ENCODE measurements at regions not wholly inside any gene's neighbourhood (a gene's known extent, or its start where the extent isn't known, plus 50 kb on each side); places are given as distances from the start of the nearest gene placed in this dataset.

DNA sequence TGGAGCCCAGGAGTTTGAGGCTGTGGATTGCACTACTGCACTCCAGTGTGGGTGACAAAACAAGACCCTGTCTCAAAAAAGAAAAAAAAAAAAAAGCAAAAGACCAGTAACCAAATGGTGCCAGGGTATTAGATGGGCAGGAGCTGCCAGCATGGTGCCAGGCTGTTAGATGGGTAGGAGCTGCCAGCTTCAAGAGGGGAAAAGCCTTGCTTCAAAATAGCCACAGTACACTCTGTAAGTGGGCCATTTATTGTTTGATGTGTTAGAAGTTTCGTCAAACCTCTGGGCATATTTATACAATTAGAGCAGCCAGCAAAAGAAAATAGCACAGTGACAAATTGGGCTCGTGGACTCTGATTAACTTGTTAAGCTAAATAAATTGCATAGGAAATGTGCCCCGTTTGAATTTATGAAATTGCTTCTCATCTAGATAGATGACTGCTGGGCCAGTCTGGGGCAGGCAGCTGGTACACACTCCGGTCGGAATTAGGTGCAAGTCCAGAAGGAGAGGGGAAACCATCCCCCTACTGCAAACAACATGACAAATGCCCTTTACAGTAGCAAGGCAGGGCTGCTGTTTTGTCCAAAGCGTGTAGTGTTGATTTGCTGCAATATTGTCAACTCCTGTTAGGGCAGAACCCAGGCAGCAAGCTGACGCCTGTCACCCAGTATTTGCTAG, 126.3 kb upstream of the IRX3 start:
- TF ChIP-seq POLR2A (IDR thresholded peaks at IDR 0.05; ENCODE audit: low read depth, low read length), result no peak
- FAIRE-seq, result no peak
- no peak for DNase-seq (ENCODE audit: insufficient read length, low spot score)

DNA sequence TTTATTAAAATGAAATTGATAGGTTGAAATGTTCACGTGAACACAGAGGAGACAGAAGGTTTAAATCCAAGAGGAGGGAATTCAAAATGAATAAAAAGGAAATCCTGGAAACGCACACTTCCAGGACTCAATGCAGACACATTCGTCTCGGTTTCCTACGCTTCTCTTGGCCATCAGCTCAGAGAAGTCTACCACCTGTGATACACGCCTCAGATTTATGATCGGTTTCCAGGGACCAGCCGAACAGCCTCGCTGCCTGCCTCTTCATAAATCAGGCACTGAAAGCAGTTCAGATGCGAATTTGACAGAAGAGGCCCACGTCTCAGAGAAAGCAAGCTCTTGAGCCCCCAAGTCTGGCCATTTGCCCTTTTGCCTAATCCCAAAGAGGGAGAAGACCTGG, 125.5 kb upstream of the IRX3 start:
- TF ChIP-seq POLR2A (IDR thresholded peaks at IDR 0.05; ENCODE audit: low read depth, low read length), result no peak
- no peak for FAIRE-seq
- no peak for DNase-seq (ENCODE audit: insufficient read length, low spot score)

GRCh38 chr16:54411544-54411943, 125.0 kb upstream of the IRX3 start:
- no peak for TF ChIP-seq POLR2A (IDR thresholded peaks at IDR 0.05; ENCODE audit: low read depth, low read length)
- no peak for FAIRE-seq
- DNase-seq (ENCODE audit: insufficient read length, low spot score), result no peak

GRCh38 chr16:54409982-54410381, 123.4 kb upstream of the IRX3 start:
- TF ChIP-seq POLR2A (IDR thresholded peaks at IDR 0.05; ENCODE audit: low read depth, low read length), result no peak
- FAIRE-seq (no peak), DNase-seq (ENCODE audit: insufficient read length, low spot score) (no peak)

- DNase-seq (ENCODE audit: insufficient read length, low spot score) (no peak), FAIRE-seq (no peak)
- TF ChIP-seq POLR2A (IDR thresholded peaks at IDR 0.05; ENCODE audit: low read depth, low read length), result no peak
These were observed 121.0 kb upstream of the IRX3 start for GRCh38 chr16:54407596-54407995.

DNA sequence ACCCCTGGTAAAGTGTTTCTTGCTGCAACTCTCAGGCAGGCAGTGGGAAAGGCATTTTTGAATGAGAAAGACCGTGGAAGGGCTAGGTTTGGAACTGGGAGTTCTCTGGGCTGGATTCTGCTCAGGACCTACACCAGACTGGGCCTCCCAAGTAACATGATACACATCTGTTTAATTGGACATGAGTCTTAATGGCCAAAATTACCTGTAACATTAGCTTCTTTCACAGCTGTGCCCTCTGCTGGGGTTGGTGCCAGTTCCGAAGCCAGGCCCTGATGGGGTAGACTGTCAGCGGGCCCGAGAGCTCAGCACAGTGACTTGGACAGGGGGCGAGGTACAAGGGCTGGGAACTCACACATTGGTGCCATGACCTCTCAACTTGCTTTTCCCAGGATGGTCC, 118.9 kb upstream of the IRX3 start:
- FAIRE-seq (no peak), DNase-seq (ENCODE audit: insufficient read length, low spot score) (no peak)

DNA sequence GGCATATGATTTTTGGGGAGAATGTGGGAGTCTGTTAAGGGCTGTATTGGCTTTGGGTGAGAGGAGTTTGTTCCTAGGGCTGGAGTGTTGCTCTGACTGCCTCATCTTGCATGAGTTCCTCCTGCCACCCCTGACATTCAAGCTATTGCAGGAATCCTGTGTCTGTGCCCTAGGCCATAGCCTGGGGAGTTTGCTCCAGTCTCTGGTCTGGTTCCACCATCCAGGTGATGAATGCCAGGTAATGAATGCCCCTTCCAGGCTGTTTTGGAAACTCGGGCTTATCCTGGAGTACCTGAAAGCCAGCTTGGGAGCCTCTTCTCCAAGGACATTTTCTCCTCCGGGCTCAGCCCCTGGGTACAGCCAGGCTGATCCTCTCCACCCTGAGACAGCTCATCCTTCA, 117.0 kb upstream of the IRX3 start:
- DNase-seq (ENCODE audit: insufficient read length, low spot score) (no peak), FAIRE-seq (no peak)
- no peak for TF ChIP-seq POLR2A (IDR thresholded peaks at IDR 0.05; ENCODE audit: low read depth, low read length)

More for the DNA sequence above, 118.9 kb upstream of the IRX3 start:
- TF ChIP-seq POLR2A (IDR thresholded peaks at IDR 0.05; ENCODE audit: low read depth, low read length), result no peak

DNA sequence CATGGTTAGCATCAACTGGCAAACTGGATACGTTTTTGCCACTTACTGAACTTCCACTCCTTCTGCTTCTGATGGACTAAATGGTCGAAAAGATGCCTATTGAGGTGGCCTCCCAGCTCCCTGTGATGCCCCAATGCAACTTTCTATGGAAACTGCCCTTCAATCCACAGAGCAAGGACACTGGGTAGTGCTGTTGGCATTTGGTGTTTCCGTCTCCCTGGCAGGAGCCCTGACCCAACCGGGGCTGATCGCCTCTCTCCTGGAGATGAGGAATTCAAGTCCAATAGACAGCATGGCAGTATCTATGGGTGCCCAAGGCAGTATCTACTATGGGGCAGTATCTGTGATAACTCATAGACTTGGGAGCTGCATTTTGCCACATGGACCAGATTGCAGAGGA, 116.3 kb upstream of the IRX3 start:
- TF ChIP-seq POLR2A (IDR thresholded peaks at IDR 0.05; ENCODE audit: low read depth, low read length), result no peak
- FAIRE-seq, result no peak
- DNase-seq (ENCODE audit: insufficient read length, low spot score), result no peak

- TF ChIP-seq POLR2A (IDR thresholded peaks at IDR 0.05; ENCODE audit: low read depth, low read length), result no peak
- DNase-seq (ENCODE audit: insufficient read length, low spot score) (no peak), FAIRE-seq (no peak)
These were observed 115.7 kb upstream of the IRX3 start for GRCh38 chr16:54402270-54402669.

- no peak for FAIRE-seq
- DNase-seq (ENCODE audit: insufficient read length, low spot score), result no peak
These were observed 113.7 kb upstream of the IRX3 start for GRCh38 chr16:54400261-54400660.

GRCh38 chr16:54398986-54399385, 112.4 kb upstream of the IRX3 start:
- FAIRE-seq (no peak), DNase-seq (ENCODE audit: insufficient read length, low spot score) (no peak)
- no peak for TF ChIP-seq POLR2A (IDR thresholded peaks at IDR 0.05; ENCODE audit: low read depth, low read length)

More at GRCh38 chr16:54400261-54400660, 113.7 kb upstream of the IRX3 start:
- TF ChIP-seq POLR2A (IDR thresholded peaks at IDR 0.05; ENCODE audit: low read depth, low read length), result no peak

- FAIRE-seq (no peak), DNase-seq (ENCODE audit: insufficient read length, low spot score) (no peak)
- TF ChIP-seq POLR2A (IDR thresholded peaks at IDR 0.05; ENCODE audit: low read depth, low read length), result no peak
These were observed 111.3 kb upstream of the IRX3 start for GRCh38 chr16:54397838-54398237.

- FAIRE-seq, result no peak
- no peak for DNase-seq (ENCODE audit: insufficient read length, low spot score)
- TF ChIP-seq POLR2A (IDR thresholded peaks at IDR 0.05; ENCODE audit: low read depth, low read length), result no peak
These were observed 110.7 kb upstream of the IRX3 start for GRCh38 chr16:54397190-54397835.

DNA sequence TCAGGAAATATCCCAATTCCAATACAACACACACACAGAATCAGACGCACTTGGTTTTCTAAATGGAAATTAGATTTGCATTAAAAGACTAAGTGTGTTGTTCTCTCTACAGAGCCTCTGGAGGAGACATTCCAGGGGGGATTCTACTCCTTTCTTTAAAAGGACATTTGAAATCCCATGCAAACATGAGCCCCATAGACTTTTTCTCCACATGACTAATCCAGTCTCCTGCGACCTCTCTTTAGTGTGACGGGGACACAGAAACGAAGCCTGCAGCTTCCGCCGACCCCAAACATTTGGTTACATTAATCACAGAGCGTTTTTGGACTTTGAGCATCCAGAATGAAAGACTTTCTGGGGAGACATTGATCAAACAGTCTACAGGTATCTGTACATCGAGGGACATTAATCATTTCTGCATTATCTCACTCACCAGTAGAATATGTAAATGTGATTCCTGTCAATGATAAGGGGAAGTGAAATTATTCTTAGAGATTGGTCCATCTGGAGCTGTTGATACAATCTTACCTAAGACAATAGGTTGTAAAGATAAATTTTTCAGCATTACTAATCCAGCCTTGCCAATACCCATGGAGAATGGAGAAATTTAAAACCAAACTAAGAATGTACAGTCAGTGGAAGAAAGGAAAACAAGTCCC, 103.4 kb upstream of the IRX3 start:
- no peak for TF ChIP-seq POLR2A (IDR thresholded peaks at IDR 0.05; ENCODE audit: low read depth, low read length)
- FAIRE-seq (no peak), DNase-seq (ENCODE audit: insufficient read length, low spot score) (no peak)

DNA sequence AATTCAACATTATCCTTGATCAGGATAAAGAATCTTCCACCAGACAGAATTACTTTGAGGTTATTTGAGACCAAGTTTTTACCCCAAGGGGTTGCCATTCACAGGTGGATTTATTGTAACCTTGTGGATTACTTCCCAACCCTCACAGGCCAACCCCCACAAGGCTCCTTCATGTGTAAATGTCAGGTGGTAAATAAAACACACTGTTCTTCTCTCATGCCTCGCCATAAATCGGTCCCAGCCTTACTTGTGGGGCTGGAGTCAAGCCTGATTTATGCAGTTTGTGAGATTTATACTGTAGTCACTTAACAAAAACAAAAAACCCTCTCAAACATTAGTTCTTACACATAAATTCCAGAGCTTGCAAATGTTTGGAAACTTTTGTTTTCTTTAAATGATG, 98.6 kb upstream of the IRX3 start:
- FAIRE-seq (no peak), DNase-seq (ENCODE audit: insufficient read length, low spot score) (no peak)
- no peak for TF ChIP-seq POLR2A (IDR thresholded peaks at IDR 0.05; ENCODE audit: low read depth, low read length)

Measured in H54 (cell line).